ENCODE measurements at regions not wholly inside any gene's neighbourhood (a gene's known extent, or its start where the extent isn't known, plus 50 kb on each side); places are given as distances from the start of the nearest gene placed in this dataset.

DNA sequence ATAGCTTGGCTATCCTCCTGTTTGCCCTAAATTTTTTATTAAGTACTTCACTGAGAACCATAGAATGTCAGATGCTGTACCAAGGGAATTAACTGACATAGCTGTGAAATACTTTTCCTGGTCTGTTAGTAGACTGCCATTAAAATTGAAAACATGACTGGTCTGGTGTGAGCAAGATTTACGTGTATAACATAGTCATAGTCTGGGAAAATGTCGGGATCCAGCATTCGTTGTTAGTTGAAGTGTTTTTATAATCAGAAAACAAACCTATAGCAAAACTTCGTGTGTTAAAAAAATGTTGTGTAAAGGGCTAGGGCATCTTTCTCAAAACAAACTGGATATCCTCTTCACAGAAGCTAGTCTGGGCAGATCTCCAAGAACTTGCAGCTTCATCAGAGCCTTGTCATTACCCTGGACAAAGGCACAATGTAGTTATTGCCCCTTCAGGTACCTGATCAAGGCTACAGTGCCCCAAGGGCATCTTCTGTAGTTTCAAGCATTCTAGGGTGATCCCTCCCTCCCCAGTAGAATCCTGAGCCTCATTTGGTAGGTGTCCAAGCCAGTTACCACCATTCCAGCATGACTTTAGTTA is 454.2 kb upstream of the SGCD start:
- DNase-seq = peak; percentile 3

DNA sequence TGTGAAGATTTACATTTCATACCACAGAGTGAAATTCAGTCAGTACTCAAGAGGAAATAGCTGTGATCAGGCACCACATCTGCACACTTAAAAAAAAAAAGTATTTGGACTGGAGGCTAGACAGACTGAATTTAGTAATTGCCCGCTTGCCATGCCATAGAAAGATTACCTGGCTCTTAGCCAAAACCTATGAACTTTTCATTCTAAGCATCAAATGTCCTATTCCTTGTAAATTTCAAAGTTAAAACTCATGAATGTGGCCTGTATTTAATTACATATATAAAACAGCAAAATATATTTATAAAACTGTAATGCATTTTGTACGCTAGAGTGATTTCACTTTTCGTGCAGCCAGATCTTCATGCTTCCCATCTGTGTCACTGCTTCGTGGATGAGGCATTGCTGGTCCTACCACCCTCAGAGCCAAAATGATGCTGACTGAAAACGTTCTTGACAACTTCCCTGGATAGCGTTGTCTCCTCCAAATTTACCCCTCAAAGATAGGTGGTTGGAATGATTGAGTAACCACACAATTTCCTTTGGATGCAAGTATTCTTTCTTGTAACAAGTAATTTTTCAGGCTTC is 447.9 kb upstream of the SGCD start:
- no peak for DNase-seq

DNA sequence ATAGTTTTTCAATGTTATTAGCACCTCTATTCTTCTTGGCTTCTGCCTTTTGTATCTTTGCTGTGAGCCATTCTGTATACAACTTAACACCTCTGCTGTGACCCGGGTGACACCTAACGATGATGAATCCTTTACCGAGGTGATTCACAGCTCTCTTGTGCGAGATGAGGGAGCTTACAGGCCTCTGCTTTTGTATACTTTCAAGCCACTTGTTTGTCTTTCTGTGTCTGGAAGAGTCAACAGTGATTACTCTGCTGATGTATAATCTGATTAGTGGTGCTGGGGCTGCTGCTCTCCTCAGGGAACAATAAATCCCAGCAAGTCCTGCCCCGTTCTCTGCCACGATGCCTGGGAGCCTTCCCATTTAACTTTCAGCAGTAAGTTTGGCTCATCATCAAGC is 442.9 kb upstream of the SGCD start:
- peak; percentile 5 for DNase-seq

DNA sequence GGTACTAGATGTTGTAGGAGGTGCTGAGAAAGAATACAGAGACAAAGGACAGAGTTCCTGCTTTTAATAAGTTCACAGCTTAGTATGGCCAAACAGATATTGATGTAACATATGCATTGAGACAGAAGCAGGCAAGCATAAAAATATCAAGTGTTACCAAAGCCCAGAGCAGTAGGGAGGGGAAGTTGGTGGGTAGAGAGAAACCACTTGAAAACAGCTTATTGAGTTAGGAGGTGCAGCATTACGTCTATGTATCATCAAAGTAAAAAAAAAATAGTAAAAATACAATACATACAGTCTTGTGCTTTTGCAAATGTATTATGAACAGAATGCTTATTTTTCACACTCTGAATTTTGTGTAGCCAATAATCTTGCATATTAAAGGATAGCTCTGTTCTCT is 441.8 kb upstream of the SGCD start:
- DNase-seq = no peak

DNA sequence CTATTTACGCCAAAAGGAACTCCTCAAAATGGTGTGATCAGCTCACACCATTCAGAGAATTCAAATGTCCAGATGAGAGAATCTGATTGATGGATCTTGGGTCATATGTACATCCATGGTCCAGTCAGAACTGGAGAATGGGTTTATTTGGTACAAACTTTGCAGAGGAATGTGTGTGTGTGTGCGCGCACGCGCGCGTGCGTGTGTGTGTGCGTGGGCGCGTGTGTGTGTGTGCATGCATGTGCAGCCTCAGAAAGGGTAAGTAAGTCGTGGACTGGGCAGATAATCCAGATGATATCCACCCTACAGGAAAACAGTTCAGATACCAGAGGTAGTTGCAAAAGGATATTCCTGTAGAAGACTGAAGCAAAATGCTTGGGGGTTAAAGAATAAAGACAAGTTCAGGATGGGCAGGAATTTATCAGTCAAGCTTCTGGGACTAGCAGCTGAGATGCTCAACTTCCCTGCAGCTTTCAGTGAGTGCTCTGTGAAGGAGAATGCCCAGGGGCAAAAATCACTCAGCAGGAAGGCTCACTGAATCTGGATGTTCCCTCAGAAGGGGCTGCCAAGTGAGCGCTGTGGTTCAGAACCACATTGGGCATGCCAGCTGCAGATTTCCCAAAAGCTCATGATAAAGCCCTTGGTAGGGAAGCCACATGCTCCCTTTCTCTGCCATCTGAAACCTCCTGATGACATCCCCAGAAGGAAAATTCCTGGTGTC is 440.5 kb upstream of the SGCD start:
- no peak for DNase-seq

DNA sequence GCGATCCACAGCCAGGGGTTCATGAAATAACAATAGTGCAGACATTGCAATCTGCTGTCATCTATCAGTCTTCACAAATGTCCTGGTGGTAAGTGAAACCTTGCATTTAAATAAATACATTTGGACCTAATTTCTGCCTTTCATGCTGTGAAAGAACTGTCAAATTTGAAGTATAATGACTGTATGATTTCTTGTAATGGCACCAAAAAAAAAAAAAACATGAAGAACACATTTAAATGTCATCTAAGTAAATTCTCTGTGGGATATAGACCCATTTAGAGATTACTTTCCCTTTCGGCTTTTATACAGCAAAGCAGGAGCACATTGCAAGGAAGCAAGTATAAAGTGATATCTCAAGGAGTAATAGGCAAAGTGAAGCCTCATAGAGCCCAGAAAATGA is 431.5 kb upstream of the SGCD start:
- DNase-seq = no peak

DNA sequence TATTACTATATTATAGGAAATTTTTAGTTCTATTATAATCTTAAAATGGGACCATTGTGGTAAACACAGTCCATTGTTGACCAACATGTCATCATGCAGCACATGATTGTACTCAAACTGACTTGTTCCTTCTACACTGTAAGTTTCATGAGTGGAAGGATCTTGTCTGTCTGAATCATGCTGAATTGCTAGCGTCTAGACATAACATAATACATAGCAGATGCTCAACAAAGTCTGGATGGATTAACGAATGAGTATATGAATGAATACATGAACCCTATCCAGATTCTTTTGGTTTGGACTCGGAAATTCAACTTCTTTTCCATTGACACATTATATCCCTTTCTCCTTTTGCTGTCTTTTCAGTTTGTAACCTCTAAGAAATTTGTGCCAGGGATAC is 429.2 kb upstream of the SGCD start:
- no peak for DNase-seq

DNA sequence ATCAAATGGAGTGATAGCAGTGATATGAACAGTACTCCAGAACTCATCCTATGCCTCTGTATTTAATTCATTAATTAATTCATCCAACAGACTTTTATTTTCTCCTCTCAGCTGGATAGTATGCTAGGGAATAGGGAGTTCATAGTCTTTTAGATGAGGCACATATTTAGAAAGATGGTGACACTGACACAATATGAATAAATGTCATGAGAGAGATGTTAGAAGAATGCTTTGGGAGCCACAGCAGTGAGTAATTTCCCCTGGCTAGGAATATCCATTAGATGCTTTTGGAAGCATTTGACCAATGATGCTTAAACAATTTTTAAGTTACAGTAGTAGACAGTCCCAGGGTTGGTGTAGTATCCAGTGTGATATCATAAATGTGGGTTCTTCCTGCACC is 428.7 kb upstream of the SGCD start:
- no peak for DNase-seq

DNA sequence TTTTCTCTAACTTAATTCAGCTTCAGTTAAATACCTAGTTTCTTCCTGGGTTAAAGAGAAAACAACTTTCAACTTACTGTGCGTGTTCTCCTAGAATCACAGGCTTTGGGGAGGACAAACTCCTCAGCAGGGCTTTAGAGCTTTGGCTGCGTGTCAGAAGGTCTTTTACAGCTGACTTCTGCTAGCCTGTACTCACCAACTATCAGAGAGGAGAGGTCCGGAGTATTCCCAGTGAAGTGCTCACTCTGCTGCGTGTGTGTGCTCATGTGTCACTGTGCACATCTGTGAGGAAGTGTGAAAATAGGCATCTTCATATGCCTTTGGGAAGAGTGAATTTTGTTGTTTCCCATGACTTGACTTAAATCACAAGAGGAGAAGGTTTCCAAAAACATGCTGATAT is 423.2 kb upstream of the SGCD start:
- DNase-seq = no peak

DNA sequence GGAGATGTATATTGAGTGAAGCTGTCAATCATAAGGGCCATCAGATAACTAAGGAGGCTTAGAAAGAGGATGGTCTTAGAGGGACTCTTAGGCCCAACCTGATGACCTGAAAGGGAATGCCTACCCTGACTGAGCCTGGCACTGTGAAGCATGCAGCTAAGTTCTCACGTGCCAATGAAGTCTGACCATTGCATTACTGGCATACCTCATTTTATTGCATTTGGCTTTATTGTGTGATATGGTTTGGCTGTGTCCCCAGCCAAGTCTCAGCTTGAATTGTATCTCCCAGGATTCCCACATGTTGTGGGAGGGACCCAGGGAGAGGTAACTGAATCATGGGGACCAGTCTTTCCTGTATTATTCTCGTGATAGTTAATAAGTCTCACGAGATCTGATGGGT is 421.6 kb upstream of the SGCD start:
- DNase-seq = no peak

DNA sequence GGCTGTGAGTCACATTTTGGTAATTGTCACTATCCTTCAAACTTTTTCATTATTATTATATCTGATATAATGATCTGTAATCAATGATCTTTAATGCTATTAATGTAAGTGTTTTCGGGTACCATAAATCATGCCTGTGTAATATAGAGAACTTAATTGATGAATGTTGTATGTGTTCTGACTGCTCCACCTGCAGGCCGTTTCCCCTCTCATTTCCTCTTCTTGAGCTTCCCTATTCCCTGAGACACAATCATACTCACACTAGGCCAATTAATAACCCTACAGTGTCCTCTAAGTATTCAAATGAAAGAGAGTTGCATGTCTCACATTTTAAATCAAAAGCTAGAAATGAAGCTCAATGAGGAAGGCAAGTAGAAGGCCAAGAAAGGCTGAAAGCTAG is 420.9 kb upstream of the SGCD start:
- no peak for DNase-seq

DNA sequence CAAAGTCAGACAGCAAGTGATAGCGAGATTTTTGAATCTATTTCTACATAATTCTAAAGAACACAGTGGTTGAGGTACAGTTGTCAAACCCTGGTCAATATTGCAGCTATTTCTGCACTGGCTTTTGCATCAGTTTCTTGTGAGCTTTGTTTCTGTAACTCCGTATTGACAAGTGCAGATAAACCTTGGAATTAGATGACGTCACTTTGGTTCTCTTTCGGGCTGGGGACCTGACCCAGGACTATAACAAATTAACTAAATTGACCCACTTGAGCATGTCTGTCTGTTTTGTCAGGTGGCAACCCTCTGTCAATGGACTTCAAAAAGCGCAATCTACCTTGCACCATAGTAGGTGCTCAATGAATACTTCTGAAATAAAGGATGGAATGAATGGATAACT is 418.4 kb upstream of the SGCD start:
- no peak for DNase-seq

DNA sequence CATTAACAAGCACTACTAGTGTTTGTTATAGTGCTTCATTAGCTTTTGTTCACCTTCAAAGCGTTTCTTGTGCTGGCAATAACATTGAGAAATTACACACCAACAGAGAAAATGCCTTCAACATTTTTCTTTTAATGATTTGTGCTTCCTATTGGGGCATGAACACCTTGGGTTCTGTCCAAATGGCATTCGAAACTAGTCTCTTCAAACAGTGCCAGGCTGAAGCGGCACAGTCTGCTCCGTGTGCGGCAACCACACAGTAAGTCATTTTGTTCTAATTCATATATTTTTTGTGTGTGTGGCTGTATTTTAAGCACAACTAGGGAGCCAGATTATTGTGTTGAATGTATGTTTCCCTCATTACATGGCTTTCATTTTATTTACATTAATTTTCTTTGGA is 414.7 kb upstream of the SGCD start:
- DNase-seq = no peak

DNA sequence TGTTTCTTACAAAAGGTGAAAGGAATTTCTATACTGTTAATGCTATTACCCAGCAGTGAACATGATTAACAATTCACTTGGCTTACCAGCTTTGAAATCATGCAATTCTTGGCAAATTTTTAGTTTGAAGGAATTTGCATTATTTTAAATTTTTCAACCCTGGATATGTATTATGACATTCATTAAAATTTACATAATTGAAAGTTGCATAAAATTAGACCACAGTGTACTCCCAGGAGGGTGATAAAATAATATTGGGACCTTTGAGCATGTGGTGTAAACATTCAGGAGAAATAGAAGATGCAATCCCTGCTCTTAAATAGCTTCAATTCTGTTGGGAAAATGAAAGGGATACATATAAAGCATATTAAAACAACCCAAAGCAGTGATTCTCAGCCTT is 412.2 kb upstream of the SGCD start:
- DNase-seq = no peak

DNA sequence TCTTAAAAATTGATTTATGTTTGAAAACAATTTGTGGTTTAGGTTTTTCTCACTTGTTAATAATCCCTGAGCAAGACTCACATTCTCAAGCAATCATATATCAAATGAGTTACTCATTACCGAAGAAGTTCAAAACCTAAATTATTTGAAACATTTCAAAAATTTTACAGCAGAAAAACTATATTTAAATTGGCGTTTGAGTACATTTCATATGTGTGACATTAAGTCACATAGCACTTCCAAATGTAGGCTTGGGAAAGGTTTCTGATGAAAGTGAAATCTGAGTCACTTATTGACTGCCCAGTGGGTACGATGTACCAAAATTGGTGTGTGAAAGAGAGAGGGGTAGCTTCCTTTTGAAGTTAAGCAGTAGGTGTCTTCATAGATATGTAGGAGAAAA is 411.4 kb upstream of the SGCD start:
- DNase-seq = no peak

DNA sequence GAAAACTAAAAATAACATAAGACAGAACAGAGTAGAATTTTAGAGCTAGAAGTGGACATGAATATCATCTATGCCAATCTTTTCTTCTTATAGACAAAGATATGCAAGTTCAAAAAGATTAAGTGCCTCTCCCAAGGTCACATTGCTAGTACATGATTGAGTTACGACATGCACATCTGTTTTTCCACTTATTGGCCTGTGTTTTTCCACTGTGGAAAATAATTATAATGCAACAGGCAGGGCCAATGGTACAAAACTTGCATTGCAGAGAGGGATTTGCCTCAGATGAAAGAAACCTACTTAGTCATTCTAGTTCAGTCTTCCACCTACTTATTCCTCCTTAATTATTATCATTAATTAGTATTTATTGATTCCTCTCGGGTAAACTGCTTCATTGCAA is 407.8 kb upstream of the SGCD start:
- DNase-seq = no peak

DNA sequence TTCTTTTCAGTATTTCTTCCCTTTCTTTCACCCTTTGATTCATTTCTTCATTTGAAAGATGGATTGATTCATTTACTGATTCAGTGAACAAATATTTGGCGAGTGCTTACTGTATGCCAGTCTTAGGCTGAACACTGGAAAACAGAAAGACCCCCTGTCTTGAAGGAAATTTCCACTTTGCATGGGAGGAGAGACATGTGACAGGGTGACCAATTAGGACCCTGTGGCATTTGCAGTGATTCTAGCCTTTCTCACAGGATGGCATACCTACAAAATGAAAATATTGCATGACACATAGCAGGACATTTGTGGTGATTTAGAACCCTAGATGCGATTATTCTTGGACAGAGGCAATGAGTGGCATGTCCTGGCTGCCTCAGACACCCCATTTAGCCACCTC is 407.2 kb upstream of the SGCD start:
- DNase-seq = no peak

DNA sequence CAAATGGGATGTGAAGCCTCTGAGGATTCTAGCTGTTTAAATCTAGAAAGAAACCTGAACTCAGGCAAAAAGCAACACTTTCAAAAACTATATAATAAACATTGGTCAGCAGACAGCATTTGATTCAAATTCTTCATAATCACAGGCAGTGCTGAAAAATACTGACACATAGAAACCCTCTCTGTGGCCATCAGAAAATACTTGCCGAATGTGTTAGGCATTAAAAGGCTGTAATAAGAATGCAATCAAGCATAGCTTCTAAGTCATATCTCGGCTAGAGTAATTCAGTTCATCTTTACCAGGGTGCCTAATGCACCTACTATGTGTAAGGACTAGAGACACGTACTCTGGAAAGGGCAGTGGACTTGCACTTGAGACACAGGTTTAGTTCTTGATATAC is 405.3 kb upstream of the SGCD start:
- DNase-seq = no peak

DNA sequence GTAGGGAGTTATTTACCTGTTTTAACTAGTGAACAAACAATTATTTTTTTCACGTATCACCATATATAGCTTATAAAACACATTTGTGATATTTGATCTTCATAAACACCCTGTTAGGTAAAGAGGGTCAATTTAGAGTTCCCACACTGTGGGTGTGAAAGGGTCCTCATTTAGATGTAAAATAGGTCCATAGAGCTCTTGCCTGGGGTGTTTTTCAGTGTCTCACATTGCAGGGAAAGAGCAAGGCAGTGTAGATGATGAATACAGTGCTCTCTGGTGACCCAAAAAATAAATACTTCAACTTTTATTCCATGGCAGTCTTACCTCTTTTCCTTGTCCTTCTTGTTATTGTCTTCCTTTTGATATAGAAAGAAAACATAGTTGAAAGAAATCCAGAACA is 403.2 kb upstream of the SGCD start:
- no peak for DNase-seq

DNA sequence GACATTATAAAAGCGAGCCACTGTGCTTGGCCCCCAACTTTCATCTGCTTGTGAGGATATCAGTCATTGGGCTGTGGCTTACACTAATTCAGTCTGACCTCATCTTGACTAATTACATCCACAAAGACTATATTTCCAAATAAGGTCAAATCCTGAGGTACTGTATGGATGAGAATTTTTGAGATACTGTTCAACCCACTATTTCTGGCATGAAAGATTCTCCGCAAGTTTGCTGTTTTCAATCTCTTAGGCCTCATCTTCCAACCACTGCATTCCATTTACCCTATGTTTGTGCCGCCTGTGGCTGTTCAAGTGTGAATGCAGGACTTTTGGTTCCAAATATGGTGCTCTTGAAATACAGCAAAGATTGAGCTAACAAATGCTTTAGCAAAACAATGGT is 400.9 kb upstream of the SGCD start:
- peak; percentile 57 for DNase-seq

DNA sequence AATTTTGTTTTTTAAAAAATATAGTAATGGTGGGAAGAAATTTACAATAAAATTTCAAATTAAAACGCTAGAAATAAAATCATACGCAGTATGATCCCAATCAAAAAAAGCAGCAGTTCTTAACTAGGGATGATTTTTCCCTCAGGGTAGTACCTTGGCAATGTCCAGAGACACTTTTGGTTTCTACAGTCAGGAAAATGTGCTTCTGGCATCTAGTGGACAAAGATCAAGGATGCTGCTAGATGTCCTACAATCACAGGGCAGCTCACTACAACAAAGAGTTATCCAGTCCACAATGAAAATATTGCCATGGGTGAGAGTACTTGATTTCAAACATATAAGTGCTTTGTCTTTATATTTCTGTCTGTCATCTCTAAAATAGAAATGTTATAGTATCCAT is 400.2 kb upstream of the SGCD start:
- DNase-seq = no peak

DNA sequence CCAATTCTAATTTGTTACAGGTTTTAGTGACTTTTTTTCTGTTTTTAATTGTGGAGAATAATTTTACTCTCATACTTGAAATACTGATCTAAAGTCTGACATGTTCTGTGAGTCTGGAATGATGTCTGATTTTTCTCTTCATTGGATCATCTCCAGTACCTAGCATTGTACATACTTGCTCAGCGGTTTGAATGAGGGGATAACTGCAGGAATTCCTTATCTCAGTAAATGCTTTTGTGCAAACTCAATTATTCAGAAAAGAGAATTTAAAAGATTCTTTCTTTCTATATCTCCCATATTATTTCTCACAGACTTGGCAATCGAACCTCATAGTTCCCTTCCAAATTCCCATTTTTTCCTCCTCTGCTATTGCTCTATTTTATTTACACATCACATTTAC is 397.9 kb upstream of the SGCD start:
- no peak for DNase-seq

DNA sequence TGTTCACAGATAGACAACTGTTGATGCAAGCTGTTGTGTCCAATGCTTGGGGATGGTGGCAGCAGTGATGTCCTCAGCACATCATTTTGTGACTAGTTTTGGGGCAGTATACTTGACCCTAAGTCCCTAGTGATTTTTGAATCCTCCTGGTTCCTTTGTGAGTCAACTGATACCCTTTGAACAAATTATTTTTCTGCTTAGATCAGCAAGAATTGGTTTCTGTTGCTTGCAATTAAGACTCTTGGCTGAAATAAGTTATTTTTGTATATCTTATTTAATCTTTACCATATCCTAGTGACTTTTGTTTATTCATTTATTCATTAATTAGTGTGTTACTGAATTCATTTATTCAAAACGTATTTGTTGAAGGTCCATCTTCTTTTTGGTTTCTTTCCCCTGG is 392.0 kb upstream of the SGCD start:
- DNase-seq = no peak

DNA sequence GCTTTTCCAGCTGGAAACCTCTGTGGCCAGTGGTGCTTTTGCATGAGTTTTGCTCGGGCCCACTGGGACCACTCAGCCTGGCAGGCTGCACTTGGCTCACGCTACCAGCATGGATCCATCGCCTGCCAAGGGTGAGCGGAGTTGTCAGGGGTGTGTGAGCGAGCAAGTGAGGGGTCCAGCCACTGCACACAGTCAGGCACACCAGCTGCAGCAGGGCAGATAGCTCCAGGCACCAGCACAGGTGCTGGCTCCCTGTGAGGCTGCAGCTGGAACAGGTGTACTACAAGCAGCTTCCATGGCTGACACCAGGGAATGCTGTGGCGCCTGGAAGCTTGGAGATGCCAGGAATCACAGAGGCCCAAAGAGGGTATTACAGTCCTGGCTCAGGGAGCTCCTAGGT is 391.2 kb upstream of the SGCD start:
- no peak for DNase-seq
